Progenitor cell of endocrine pancreas (in vitro differentiated cells): ENCODE measurements at regions not wholly inside any gene's neighbourhood (a gene's known extent, or its start where the extent isn't known, plus 50 kb on each side); places are given as distances from the start of the nearest gene placed in this dataset.
A peak's percentile ranks its signal among the peaks of the same experiment; 100 is the strongest.
"Not testable (repeated sequence)": the region's sequence is repeated elsewhere in the genome, so short reads cannot be mapped to it uniquely, and the experiment has no call there.

Source experiments
- DNase-seq: peaks from one replicate; pipeline ENCODE4 v3.0.0; 2021; ENCODE audit warnings: low spot score; ENCODE audit not compliant: unreplicated experiment
- H3K27ac Mint-ChIP-seq: 2 replicates; pipeline ENCODE4 v1.8.0; 2021; ENCODE audit warnings: mild to moderate bottlenecking, moderate library complexity, mixed read lengths
- H3K27me3 Mint-ChIP-seq: 2 replicates; pipeline ENCODE4 v1.8.0; 2021; ENCODE audit warnings: mixed read lengths
- H3K36me3 Mint-ChIP-seq: 2 replicates; pipeline ENCODE4 v1.8.0; 2022; ENCODE audit warnings: mixed read lengths; ENCODE audit not compliant: insufficient read depth
- H3K4me1 Mint-ChIP-seq: 2 replicates; pipeline ENCODE4 v1.8.0; 2021; ENCODE audit warnings: low read depth, mixed read lengths
- H3K4me3 Mint-ChIP-seq: 2 replicates; pipeline ENCODE4 v1.8.0; 2021; ENCODE audit warnings: low read depth, mild to moderate bottlenecking, moderate library complexity, mixed read lengths
- H3K9me3 Mint-ChIP-seq: 2 replicates; pipeline ENCODE4 v1.8.0; 2021; ENCODE audit warnings: low read depth, mixed read lengths
- TF ChIP-seq, protein P1 (sequence below): fragments of 200-600 bp; sonication (generic); IDR thresholded peaks from one replicate; pipeline ENCODE4 v1.5.0; 2021; ENCODE audit warnings: antibody characterized with exemption, mild to moderate bottlenecking; ENCODE audit not compliant: unreplicated experiment

DNA sequence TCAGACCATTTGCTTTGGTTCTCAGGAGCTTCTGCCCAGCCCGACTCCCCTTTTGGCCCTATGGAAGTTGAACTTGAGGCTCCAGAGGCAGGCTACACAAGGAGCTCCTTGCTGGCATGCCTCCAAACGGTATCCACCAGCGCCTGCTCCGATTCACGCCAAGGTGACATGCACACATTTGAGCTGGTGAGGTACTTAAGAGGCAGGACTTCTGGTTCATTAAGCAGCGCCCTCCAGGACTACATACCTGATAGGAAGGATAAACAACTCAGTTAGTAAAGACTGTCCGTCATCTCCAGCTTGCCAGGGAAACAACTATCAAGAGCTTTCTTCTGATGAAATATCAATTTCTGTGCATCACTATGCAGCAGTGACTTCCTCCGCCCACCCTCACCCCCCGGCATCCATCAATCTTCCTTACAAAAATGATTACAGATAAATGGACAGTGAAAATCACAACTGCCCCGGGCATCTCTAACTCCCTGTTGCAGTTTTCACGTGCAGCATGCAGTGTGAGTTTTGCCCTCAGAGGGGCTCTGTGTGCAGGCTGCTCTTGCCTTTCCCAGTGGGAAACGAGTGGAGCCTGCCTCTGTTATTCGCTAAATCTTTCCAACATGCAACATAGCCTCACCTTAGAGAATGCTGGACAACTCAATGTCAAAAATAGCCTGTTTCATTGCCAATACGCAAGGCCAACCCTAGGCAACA is 122.9 kb downstream of the ARRDC4 start:
- Mint-ChIP-seq H3K36me3 (peaks cover 4% of the 10 kb centered on the region), H3K4me3 (no peak overlapping the region), H3K9me3 (peaks cover 9% of the 10 kb centered on the region), H3K27me3 (peaks cover 3% of the 10 kb centered on the region), H3K4me1 (no peaks in the 10 kb centered on the region), H3K27ac (no peak overlapping the region)
- DNase-seq = no peak
- TF ChIP-seq, protein P1, sequence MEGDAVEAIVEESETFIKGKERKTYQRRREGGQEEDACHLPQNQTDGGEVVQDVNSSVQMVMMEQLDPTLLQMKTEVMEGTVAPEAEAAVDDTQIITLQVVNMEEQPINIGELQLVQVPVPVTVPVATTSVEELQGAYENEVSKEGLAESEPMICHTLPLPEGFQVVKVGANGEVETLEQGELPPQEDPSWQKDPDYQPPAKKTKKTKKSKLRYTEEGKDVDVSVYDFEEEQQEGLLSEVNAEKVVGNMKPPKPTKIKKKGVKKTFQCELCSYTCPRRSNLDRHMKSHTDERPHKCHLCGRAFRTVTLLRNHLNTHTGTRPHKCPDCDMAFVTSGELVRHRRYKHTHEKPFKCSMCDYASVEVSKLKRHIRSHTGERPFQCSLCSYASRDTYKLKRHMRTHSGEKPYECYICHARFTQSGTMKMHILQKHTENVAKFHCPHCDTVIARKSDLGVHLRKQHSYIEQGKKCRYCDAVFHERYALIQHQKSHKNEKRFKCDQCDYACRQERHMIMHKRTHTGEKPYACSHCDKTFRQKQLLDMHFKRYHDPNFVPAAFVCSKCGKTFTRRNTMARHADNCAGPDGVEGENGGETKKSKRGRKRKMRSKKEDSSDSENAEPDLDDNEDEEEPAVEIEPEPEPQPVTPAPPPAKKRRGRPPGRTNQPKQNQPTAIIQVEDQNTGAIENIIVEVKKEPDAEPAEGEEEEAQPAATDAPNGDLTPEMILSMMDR = peak; percentile 18

GRCh38 chr15:98085003-98085639 is 124.6 kb downstream of the ARRDC4 start:
- DNase-seq = no peak
- Mint-ChIP-seq H3K36me3 (peaks cover 4% of the 10 kb centered on the region), H3K27ac (no peak overlapping the region), H3K27me3 (peaks cover 3% of the 10 kb centered on the region), H3K4me1 (no peaks in the 10 kb centered on the region), H3K4me3 (no peak overlapping the region), H3K9me3 (peaks cover 9% of the 10 kb centered on the region)
- TF ChIP-seq, protein P1 = peak; percentile 75

GRCh38 chr15:98088307-98088945 is 127.9 kb downstream of the ARRDC4 start:
- not testable (repeated sequence) for H3K9me3 Mint-ChIP-seq, H3K27me3 Mint-ChIP-seq, H3K36me3 Mint-ChIP-seq, H3K4me1 Mint-ChIP-seq, H3K4me3 Mint-ChIP-seq, H3K27ac Mint-ChIP-seq, DNase-seq

DNA sequence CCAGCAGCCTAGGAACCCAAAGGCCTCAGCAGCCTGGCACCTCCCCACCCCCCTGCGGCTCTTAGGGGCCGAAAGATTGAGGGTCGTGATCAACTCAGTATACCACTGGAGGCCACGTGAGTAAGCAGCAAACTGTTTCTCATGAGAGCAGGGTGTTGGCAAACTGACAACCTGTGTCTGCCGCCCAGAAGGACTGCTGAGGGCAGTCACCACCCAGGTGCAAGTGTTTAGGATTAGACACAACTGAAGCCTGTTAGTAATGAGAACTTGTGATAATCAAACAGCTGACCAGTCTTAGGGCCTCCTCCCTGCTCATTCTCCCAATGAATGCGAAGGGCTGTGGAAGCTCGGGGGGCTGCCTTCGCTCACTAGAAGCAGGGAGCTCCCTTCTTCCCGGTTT is 128.8 kb downstream of the ARRDC4 start:
- H3K27ac Mint-ChIP-seq, DNase-seq, H3K4me1 Mint-ChIP-seq, H3K36me3 Mint-ChIP-seq, H3K4me3 Mint-ChIP-seq, H3K27me3 Mint-ChIP-seq: not testable (repeated sequence)
- H3K9me3 Mint-ChIP-seq = peaks cover 12% of the 10 kb centered on the region

DNA sequence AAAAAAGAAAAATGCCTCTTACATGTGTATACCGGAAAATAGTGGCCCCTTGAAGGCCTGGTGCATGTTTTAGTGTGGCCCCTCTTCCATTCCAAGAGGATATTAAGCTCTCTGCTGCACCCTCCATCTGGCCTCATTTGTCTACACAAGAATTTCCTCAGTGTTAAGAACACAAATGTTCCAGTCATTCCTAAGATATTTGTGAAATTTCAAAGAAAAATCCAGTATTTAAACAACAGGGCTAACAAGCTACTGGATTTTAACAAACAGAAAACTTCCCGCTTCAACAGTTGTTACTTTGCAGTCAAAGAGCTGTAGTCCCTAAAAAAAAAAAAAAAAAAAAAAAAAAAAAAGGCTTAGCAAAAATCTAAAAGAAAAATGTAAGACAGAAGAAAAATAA is 137.5 kb downstream of the ARRDC4 start:
- H3K27ac Mint-ChIP-seq, H3K9me3 Mint-ChIP-seq, H3K36me3 Mint-ChIP-seq, DNase-seq, H3K4me1 Mint-ChIP-seq, H3K4me3 Mint-ChIP-seq, H3K27me3 Mint-ChIP-seq: not testable (repeated sequence)

- DNase-seq, H3K27ac Mint-ChIP-seq: not testable (repeated sequence)
These were observed 140.1 kb downstream of the ARRDC4 start for GRCh38 chr15:98100606-98101005.

DNA sequence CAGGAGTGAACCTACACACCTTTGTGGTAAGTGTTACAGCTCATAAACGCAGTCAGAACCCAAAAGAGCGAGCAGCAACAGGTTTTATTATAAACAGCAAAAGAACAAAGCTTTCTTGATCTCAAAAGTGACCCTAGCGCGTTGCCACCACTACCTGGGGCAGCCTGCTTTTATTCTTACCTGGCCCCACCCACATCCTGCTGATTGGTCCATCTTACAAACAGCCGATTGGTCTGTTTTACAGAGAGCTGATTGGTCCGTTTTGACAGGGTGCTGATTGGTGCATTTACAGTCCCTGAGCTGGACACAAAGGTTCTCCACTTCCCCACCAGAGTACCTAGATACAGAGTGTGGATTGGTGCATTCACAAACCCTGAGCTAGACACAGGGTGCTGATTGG is 143.1 kb downstream of the ARRDC4 start:
- no peaks in the 10 kb centered on the region for H3K36me3 Mint-ChIP-seq
- no peaks in the 10 kb centered on the region for H3K27me3 Mint-ChIP-seq
- no peak overlapping the region for H3K27ac Mint-ChIP-seq
- no peaks in the 10 kb centered on the region for H3K9me3 Mint-ChIP-seq
- peaks cover 3% of the 10 kb centered on the region for H3K4me1 Mint-ChIP-seq
- TF ChIP-seq, protein P1 = no peak
- DNase-seq = no peak
- no peak overlapping the region for H3K4me3 Mint-ChIP-seq

More at GRCh38 chr15:98100606-98101005, 140.1 kb downstream of the ARRDC4 start:
- not testable (repeated sequence) for H3K27me3 Mint-ChIP-seq, H3K9me3 Mint-ChIP-seq, H3K36me3 Mint-ChIP-seq, H3K4me1 Mint-ChIP-seq, H3K4me3 Mint-ChIP-seq

GRCh38 chr15:98104386-98105151 is 144.1 kb downstream of the ARRDC4 start:
- not testable (repeated sequence) for H3K27me3 Mint-ChIP-seq, H3K9me3 Mint-ChIP-seq, H3K36me3 Mint-ChIP-seq, H3K4me1 Mint-ChIP-seq, DNase-seq, H3K4me3 Mint-ChIP-seq, H3K27ac Mint-ChIP-seq

DNA sequence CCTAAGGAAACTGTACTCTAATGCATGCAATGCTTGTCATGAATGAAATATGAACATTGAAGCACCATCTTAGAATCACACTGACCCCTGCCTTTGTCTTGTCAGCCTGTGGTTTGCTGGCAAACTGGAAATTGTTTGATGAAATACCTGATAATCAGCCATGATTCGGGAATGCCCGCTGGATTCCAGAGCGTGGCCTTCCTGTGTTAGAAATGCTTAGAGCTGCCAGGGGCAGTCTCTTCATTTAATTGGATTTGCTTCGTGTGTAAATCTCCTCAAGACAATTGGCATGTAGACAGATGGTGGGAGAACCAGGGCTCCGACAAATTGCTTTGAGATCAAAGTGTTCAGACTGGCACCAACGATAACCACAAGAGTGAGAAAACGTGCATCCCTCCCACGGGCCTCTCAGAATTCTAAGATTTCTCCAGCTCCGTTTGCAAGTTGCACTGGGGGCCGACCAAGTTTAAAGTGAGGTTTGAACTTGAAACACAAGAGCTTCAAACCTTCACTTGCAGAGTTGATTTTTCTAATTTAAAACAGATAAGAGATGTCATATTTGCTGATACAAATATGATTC is 146.2 kb downstream of the ARRDC4 start:
- H3K4me1 Mint-ChIP-seq, H3K27me3 Mint-ChIP-seq, H3K9me3 Mint-ChIP-seq, H3K4me3 Mint-ChIP-seq, H3K27ac Mint-ChIP-seq, H3K36me3 Mint-ChIP-seq, DNase-seq: not testable (repeated sequence)
